GM12874 (cell line): ENCODE measurements at regions not wholly inside any gene's neighbourhood (a gene's known extent, or its start where the extent isn't known, plus 50 kb on each side); places are given as distances from the start of the nearest gene placed in this dataset.

ENCODE experiments used
- CTCF ChIP-seq: IDR thresholded peaks from 2 replicates; pipeline ENCODE4 v1.5.1; 2011; ENCODE audit warnings: low read depth, mild to moderate bottlenecking, control low read depth, low read length, moderate library complexity; ENCODE audit not compliant: insufficient read depth

DNA sequence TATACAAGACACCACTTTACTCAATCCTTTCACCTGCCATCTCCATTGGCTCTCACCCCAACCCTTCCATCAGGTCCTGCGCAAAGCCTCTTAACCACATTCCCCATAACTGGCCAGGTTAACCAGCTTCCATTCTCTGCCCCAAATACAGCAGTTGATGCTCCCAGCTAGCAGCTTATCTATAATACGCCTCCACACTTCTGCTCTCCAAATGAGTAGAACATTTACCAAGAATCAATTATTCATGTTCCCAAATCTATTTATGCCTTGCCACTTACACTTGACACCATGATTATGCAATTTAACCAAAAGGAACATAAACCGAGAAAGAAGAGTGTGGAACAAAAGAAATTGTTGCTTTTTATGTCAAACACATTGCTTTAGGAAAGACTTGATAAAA is 103.7 kb upstream of the TPM1 start:
- TF ChIP-seq CTCF, result no peak

DNA sequence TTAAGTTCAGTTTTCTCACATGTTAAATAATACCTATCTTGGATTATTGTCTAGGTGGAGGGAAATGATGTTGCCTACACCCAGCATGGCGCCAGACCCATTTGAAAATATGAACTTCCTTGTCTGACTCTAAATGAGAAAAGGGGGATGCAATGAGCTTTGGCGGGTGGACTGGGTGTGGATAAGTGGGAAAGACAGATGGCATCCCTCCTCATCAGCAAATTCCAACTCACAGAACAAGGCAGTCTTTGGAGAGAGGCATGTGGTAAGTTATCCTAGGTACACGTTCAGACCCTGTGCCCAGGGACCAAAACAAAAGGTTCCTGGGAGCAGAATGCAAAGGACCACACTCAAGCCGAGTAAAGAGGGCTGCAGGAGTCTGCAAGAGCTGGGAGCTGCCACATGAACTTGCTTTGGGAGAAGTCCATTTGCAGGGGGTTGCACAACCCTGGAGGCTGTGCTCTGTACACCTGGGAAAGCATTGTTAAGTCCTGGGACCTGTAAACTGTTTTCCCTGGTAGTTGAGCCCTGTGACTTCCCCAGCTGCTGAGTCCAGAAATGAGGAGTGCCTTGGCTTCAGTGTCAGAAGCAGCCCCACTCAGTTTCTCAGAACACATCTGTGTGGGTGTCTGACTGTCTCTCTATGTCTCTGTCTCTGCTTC is 102.3 kb upstream of the TPM1 start:
- TF ChIP-seq CTCF, result no peak

DNA sequence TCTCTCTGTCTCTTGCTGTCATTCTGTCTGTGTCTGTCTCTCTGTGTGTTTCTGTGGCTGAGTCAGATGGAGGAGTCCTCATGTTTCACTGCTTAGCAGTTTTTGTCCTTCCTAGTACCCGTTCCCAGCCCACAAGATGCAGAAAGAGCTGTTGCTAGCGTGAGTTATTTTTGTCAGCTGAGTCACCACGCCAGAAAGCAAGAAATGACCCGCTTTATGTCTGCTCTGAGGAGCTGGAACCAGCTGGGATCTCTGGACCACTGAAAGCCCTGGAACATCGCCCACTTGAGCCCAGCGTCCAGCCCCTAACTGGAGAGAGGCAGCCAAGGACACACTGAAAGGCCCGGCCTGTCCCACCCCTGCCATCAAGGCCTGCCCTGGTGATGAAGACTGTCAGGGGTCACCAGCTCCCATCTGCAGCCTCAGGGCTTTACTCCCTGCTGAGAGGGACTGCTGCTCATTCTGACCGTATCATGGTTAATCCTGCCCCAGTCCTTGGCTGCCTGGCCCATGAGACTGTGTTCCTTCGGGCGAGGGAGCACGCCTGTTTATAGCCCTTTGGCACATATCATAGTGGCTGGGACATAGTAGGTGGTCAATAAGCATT is 101.7 kb upstream of the TPM1 start:
- no peak for TF ChIP-seq CTCF

DNA sequence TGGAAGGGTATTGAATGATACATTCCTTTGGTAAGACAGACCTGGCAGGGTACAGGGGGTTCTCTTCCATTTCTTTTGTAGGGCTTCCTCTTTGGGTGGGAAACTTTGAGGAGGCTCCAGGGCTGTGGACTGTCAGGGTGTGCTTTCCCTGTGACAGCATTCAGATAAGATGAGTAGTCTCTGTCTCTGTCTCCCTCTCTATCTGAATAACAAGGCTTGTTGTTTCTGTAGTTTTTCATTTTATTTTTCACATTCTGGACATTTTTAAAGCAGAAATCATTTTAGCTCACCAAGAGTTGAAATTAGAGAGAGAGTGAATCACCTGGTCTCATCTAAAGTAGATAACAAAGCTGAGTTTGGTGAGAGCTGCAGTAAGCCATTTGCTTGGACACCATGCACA is 100.8 kb upstream of the TPM1 start:
- TF ChIP-seq CTCF, result no peak

DNA sequence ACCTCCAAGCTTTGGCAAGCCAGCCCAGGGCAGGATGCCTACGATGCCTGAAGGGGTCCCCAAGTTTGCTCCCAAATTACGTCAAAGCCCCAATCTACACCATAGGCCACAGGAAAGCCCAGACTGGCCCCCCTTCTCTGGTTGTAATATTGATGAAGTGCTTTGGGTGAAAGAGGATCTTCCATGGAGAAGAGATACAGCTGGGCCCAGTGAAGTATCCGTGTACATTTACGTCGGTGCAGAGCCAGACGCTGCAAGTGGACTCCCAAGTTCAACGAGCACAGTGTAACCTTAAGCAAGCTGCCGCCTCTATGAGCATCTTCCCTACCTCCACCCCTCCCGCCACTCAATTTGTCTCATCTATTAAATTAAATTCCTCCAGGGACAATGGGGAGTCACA is 100.1 kb upstream of the TPM1 start:
- TF ChIP-seq CTCF, result no peak

DNA sequence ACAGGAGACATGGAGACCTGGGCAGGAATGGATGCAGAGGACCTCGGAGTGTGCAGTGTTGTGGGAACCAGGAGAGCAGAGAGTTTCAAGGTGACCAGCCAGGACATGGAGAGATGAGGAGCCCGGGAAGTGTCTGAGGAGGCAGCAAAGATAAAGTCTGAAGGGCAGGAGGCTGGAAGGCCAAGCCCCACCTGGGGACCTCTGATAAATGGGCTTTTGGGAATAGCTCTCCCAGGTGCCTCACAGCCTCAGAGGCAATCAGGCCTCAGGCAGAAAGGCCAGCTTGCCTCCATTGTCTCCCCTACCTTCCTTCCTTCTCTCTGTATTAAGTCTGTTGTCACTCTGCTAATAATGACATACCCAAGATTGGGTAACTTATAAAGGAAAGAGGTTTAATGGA is 97.5 kb upstream of the TPM1 start:
- no peak for TF ChIP-seq CTCF

DNA sequence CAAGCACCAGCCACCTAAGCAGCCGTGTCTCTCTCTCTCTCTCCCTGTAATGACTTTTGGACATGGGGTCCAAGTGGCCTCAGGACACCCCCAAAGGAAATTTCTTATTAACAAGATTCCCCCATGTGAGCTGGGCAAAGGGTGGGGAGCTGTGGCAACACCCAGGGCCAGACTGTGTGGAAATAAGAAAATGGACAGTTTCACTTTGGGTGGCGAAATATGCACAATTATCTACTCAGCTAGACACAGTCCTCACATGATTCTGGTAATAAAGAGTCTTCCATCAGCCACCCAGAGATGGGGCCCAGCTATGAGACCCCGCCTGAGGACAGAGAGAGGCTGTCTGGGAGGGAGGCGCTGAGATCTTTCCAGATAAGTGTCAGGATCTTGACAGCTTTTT is 96.8 kb upstream of the TPM1 start:
- no peak for TF ChIP-seq CTCF
